ENCODE measurements at regions not wholly inside any gene's neighbourhood (a gene's known extent, or its start where the extent isn't known, plus 50 kb on each side); places are given as distances from the start of the nearest gene placed in this dataset.
A peak's percentile ranks its signal among the peaks of the same experiment; 100 is the strongest.

DNA sequence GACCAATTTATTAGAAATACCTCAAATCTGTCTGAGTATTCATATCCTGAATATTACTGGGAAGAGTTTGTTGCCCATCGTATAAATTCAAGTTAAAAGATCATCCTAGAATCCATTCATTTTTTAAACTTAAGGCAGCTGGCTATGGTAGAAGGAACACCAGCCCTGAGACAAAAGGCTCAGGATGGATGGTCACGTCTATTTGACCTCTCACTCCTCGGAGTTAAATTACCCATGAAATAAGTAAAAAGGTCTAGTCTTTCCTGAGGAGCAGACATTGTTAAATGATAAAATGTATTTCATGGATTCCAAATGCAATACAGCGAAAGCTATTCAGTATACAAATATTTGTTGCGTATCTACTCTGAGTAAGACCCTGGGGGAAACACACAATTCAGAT is 826.0 kb upstream of the LRATD1 start:
- Histone ChIP-seq H3K27me3 (replicated peaks; ENCODE audit: insufficient read depth) (no peaks in the 10 kb centered on the region), H3K9ac (no peak overlapping the region), H3K9me3 (ENCODE audit: low read depth) (no peaks in the 10 kb centered on the region), H3K4me1 (ENCODE audit: insufficient read depth) (no peaks in the 10 kb centered on the region), H3K4me2 (ENCODE audit: unreplicated experiment) (no peak overlapping the region), H2AFZ (no peak overlapping the region), H3K27ac (no peak overlapping the region), H4K20me1 (ENCODE audit: insufficient read depth) (no peaks in the 10 kb centered on the region), H3K9me2 (ENCODE audit: insufficient read depth) (no peaks in the 10 kb centered on the region), H3F3A (ENCODE audit: insufficient read depth) (no peaks in the 10 kb centered on the region), H3K36me3 (ENCODE audit: low read depth) (no peaks in the 10 kb centered on the region), H3K79me2 (ENCODE audit: insufficient read depth) (no peaks in the 10 kb centered on the region), H3K4me3 (no peak overlapping the region)
- DNase-seq, result no peak
- WGBS, 2 experiments (ENCODE audit: low coverage in 1 of 2, low lambda C conversion rate in 2 of 2, missing lambda C conversion rate in 2 of 2), result 47 to 54% methylated on average over 5 of the region's 5 CpGs
- in situ Hi-C loops (cut with MboI), result no loop called here
- TF ChIP-seq EZH2 (IDR thresholded peaks at IDR 0.05; ENCODE audit: insufficient read depth, poor library complexity, severe bottlenecking) (no peak), EZH2phosphoT487 (IDR thresholded peaks at IDR 0.05; ENCODE audit: insufficient read depth, low read depth) (no peak)

- H3K9me2 ChIP-seq (ENCODE audit: insufficient read depth), result no peaks in the 10 kb centered on the region
- H3K27ac ChIP-seq, result no peak overlapping the region
- H3K4me3 ChIP-seq, result no peak overlapping the region
- no peaks in the 10 kb centered on the region for H3K79me2 ChIP-seq (ENCODE audit: insufficient read depth)
- H3K9me3 ChIP-seq (ENCODE audit: low read depth), result no peaks in the 10 kb centered on the region
- H3K9ac ChIP-seq, result no peak overlapping the region
- no peak for DNase-seq
- WGBS, 2 experiments (ENCODE audit: low coverage in 1 of 2, low lambda C conversion rate in 2 of 2, missing lambda C conversion rate in 2 of 2), result 11 to 19% methylated on average over 4 of the region's 4 CpGs
- H4K20me1 ChIP-seq (ENCODE audit: insufficient read depth), result no peaks in the 10 kb centered on the region
- H3K36me3 ChIP-seq (ENCODE audit: low read depth), result no peaks in the 10 kb centered on the region
- no peaks in the 10 kb centered on the region for H3K4me1 ChIP-seq (ENCODE audit: insufficient read depth)
- in situ Hi-C loops (cut with MboI), result no loop called here
- H3K4me2 ChIP-seq (ENCODE audit: unreplicated experiment), result no peak overlapping the region
- H3K27me3 ChIP-seq (replicated peaks; ENCODE audit: insufficient read depth), result no peaks in the 10 kb centered on the region
- no peaks in the 10 kb centered on the region for H3F3A ChIP-seq (ENCODE audit: insufficient read depth)
- TF ChIP-seq EZH2phosphoT487 (IDR thresholded peaks at IDR 0.05; ENCODE audit: insufficient read depth, low read depth) (no peak), EZH2 (IDR thresholded peaks at IDR 0.05; ENCODE audit: insufficient read depth, poor library complexity, severe bottlenecking) (no peak)
- no peak overlapping the region for H2AFZ ChIP-seq
Measured at GRCh38 chr2:13813236-13813635, 819.3 kb upstream of the LRATD1 start.

DNA sequence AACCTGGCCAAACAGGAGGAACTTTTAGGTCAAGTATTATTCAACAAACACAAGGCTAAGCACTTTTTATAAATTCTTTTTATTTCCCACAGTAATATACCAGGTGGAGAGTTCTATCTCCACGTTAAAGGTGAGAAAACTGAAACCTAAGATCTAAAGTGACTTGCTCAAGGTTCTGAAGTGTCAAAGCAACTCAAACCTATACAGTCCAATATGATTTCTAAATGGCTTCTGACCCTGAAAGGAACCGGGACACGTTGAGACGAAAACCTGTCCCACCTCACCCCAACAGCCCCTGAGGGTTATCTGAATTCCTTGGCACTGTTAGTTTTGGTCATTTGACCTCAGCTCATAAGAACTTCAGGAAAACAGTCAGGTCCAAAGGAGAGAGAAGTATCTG is 814.5 kb upstream of the LRATD1 start:
- Histone ChIP-seq H3K27ac (no peak overlapping the region), H4K20me1 (ENCODE audit: insufficient read depth) (no peaks in the 10 kb centered on the region), H3K4me2 (ENCODE audit: unreplicated experiment) (no peak overlapping the region), H3F3A (ENCODE audit: insufficient read depth) (peaks cover 4% of the 10 kb centered on the region; the same call in 1 of the 2 replicates), H3K9me2 (ENCODE audit: insufficient read depth) (no peaks in the 10 kb centered on the region), H3K4me1 (ENCODE audit: insufficient read depth) (peaks cover 17% of the 10 kb centered on the region), H2AFZ (no peak overlapping the region), H3K27me3 (replicated peaks; ENCODE audit: insufficient read depth) (no peaks in the 10 kb centered on the region), H3K79me2 (ENCODE audit: insufficient read depth) (no peaks in the 10 kb centered on the region), H3K9me3 (ENCODE audit: low read depth) (no peaks in the 10 kb centered on the region), H3K9ac (no peak overlapping the region), H3K36me3 (ENCODE audit: low read depth) (no peaks in the 10 kb centered on the region), H3K4me3 (no peak overlapping the region)
- in situ Hi-C loops (cut with MboI), result no loop called here
- 63 to 72% methylated on average over 4 of the region's 4 CpGs for WGBS, 2 experiments (ENCODE audit: low coverage in 1 of 2, low lambda C conversion rate in 2 of 2, missing lambda C conversion rate in 2 of 2)
- DNase-seq, result no peak
- TF ChIP-seq EZH2phosphoT487 (IDR thresholded peaks at IDR 0.05; ENCODE audit: insufficient read depth, low read depth) (no peak), EZH2 (IDR thresholded peaks at IDR 0.05; ENCODE audit: insufficient read depth, poor library complexity, severe bottlenecking) (no peak)

GRCh38 chr2:13819896-13820295 is 812.6 kb upstream of the LRATD1 start:
- WGBS, 2 experiments (ENCODE audit: low coverage in 1 of 2, low lambda C conversion rate in 2 of 2, missing lambda C conversion rate in 2 of 2), result 55 to 83% methylated on average over 1 to 2 of the region's 2 CpGs
- H3F3A ChIP-seq (ENCODE audit: insufficient read depth), result peaks cover 4% of the 10 kb centered on the region; the same call in 1 of the 2 replicates
- no peaks in the 10 kb centered on the region for H4K20me1 ChIP-seq (ENCODE audit: insufficient read depth)
- in situ Hi-C loops (cut with MboI), result no loop called here
- peak overlapping the region; percentile 2; the same call in 1 of the 2 replicates for H2AFZ ChIP-seq
- no peak overlapping the region for H3K4me2 ChIP-seq (ENCODE audit: unreplicated experiment)
- no peaks in the 10 kb centered on the region for H3K36me3 ChIP-seq (ENCODE audit: low read depth)
- H3K9ac ChIP-seq, result no peak overlapping the region
- no peaks in the 10 kb centered on the region for H3K9me2 ChIP-seq (ENCODE audit: insufficient read depth)
- H3K9me3 ChIP-seq (ENCODE audit: low read depth), result no peaks in the 10 kb centered on the region
- no peaks in the 10 kb centered on the region for H3K79me2 ChIP-seq (ENCODE audit: insufficient read depth)
- peak; percentile 8 for DNase-seq
- peak overlapping the region; percentile 77; the same call in 1 of the 2 replicates for H3K27ac ChIP-seq
- H3K4me3 ChIP-seq, result no peak overlapping the region
- H3K27me3 ChIP-seq (replicated peaks; ENCODE audit: insufficient read depth), result no peaks in the 10 kb centered on the region
- TF ChIP-seq EZH2 (IDR thresholded peaks at IDR 0.05; ENCODE audit: insufficient read depth, poor library complexity, severe bottlenecking) (no peak), EZH2phosphoT487 (IDR thresholded peaks at IDR 0.05; ENCODE audit: insufficient read depth, low read depth) (no peak)
- peaks cover 17% of the 10 kb centered on the region for H3K4me1 ChIP-seq (ENCODE audit: insufficient read depth)

All from GM23248 (cell line).